Natural killer cell (primary cell): ENCODE measurements at regions not wholly inside any gene's neighbourhood (a gene's known extent, or its start where the extent isn't known, plus 50 kb on each side); places are given as distances from the start of the nearest gene placed in this dataset.

Experiments used
- ATAC-seq, 3 donors: fragments of 150-1000 bp in 2 of 3; fragments of 200-7000 bp in 1 of 3; cut with Tn5 transposase; 1 replicate in 1 of 3; 2 replicates in 2 of 3; pipeline ENCODE4 v1.10.0; 2021; ENCODE audit warnings: mild to moderate bottlenecking in 2 of 3, moderate library complexity in 2 of 3
- DNase-seq, 2 donors: peaks; one replicate each; pipeline versions ENCODE4 v3.0.0 to v3.0.0-alpha.2; 2013 to 2021; ENCODE audit warnings: mixed read lengths in 1 of 2
- H3K27ac ChIP-seq: one replicate; pipeline ENCODE4 v1.5.1; 2013; ENCODE audit warnings: mild to moderate bottlenecking, low read length
- H3K27me3 ChIP-seq: one replicate; pipeline ENCODE4 v1.6.1; 2013; ENCODE audit warnings: low read length; ENCODE audit not compliant: control insufficient read depth, insufficient read depth
- H3K36me3 ChIP-seq: one replicate; pipeline ENCODE4 v1.6.1; 2013; ENCODE audit warnings: low read length; ENCODE audit not compliant: control insufficient read depth, insufficient read depth
- H3K4me1 ChIP-seq: one replicate; pipeline ENCODE4 v1.6.1; 2013; ENCODE audit warnings: low read length; ENCODE audit not compliant: control insufficient read depth, insufficient read depth
- H3K4me3 ChIP-seq: one replicate; pipeline ENCODE4 v1.5.1; 2013; ENCODE audit warnings: low read length
- H3K9me3 ChIP-seq: one replicate; pipeline ENCODE4 v1.6.1; 2013; ENCODE audit warnings: low read length; ENCODE audit not compliant: control insufficient read depth, insufficient read depth
- H3K27ac Mint-ChIP-seq, 2 donors: one replicate each; pipeline ENCODE4 v1.8.0; 2022; ENCODE audit warnings: mild to moderate bottlenecking in 2 of 2, mixed read lengths in 2 of 2, moderate library complexity in 1 of 2
- H3K27me3 Mint-ChIP-seq, 2 donors: one replicate each; pipeline ENCODE4 v1.8.0; 2022; ENCODE audit warnings: low read depth in 2 of 2, mixed read lengths in 2 of 2
- H3K36me3 Mint-ChIP-seq: one replicate; pipeline ENCODE4 v1.8.0; 2022; ENCODE audit warnings: mixed read lengths
- H3K4me1 Mint-ChIP-seq, 2 donors: one replicate each; pipeline ENCODE4 v1.8.0; 2022; ENCODE audit warnings: mixed read lengths in 2 of 2
- H3K4me3 Mint-ChIP-seq: one replicate; pipeline ENCODE4 v1.8.0; 2022; ENCODE audit warnings: mild to moderate bottlenecking, moderate library complexity, mixed read lengths
- H3K9me3 Mint-ChIP-seq, 2 donors: one replicate each; pipeline ENCODE4 v1.8.0; 2022; ENCODE audit warnings: mixed read lengths in 2 of 2
- CTCF ChIP-seq: fragments of 200-600 bp; IDR thresholded peaks from one replicate; pipeline ENCODE4 v1.8.0; 2022; ENCODE audit warnings: antibody characterized with exemption
- WGBS: methylation state at CpG from one replicate; pipeline ENCODE4 v1.1.7; 2013; ENCODE audit warnings: missing lambda C conversion rate; ENCODE audit not compliant: insufficient coverage; 5-methylcytosine and 5-hydroxymethylcytosine counted together
- intact Hi-C: fragments of 100-400 bp; cut with micrococcal nuclease; formaldehyde crosslinking; loops from one replicate; pipeline ENCODE4 v1.14.2; 2022

- no peak for TF ChIP-seq CTCF
- Histone ChIP-seq H3K4me3 (no peak overlapping the region), H3K9me3 (no peaks in the 10 kb centered on the region), H3K36me3 (no peaks in the 10 kb centered on the region), H3K27me3 (no peaks in the 10 kb centered on the region), H3K27ac (no peak overlapping the region), H3K4me1 (no peaks in the 10 kb centered on the region)
- no peak for ATAC-seq
- no peak overlapping the region for H3K4me3 Mint-ChIP-seq
- H3K27me3 Mint-ChIP-seq: no peaks in the 10 kb centered on the region
- intact Hi-C loops: no loop called here
- no peaks in the 10 kb centered on the region for H3K4me1 Mint-ChIP-seq
- no peaks in the 10 kb centered on the region for H3K36me3 Mint-ChIP-seq
- H3K27ac Mint-ChIP-seq: no peak overlapping the region
- H3K9me3 Mint-ChIP-seq: peaks cover 2 to 4% of the 10 kb centered on the region in 2 donors
- no peak for DNase-seq
Measured at GRCh38 chr4:145380123-145380522, 101.5 kb upstream of the SMAD1 start.

GRCh38 chr4:145375416-145375815, 106.2 kb upstream of the SMAD1 start:
- Mint-ChIP-seq H3K4me1 (no peaks in the 10 kb centered on the region), H3K27me3 (no peaks in the 10 kb centered on the region), H3K4me3 (no peak overlapping the region), H3K27ac (no peak overlapping the region), H3K9me3 (peaks cover 0 to 2% of the 10 kb centered on the region in 2 donors), H3K36me3 (no peaks in the 10 kb centered on the region)
- no peaks in the 10 kb centered on the region for H3K9me3 ChIP-seq
- no peaks in the 10 kb centered on the region for H3K36me3 ChIP-seq
- WGBS: 95% methylated on average over 20 of the region's 20 CpGs
- no peaks in the 10 kb centered on the region for H3K27me3 ChIP-seq
- no peak for TF ChIP-seq CTCF
- no peaks in the 10 kb centered on the region for H3K4me1 ChIP-seq
- no peak overlapping the region for H3K27ac ChIP-seq
- ATAC-seq (no peak), DNase-seq (no peak)
- no peak overlapping the region for H3K4me3 ChIP-seq
- intact Hi-C loops: no loop called here

- intact Hi-C loops: no loop called here
- ATAC-seq (no peak), DNase-seq (no peak)
- no peaks in the 10 kb centered on the region for H3K4me1 Mint-ChIP-seq
- Histone ChIP-seq H3K4me3 (no peak overlapping the region), H3K36me3 (no peaks in the 10 kb centered on the region), H3K4me1 (no peaks in the 10 kb centered on the region), H3K27ac (no peak overlapping the region), H3K27me3 (no peaks in the 10 kb centered on the region), H3K9me3 (no peaks in the 10 kb centered on the region)
- H3K4me3 Mint-ChIP-seq: no peak overlapping the region
- no peak for TF ChIP-seq CTCF
- no peak overlapping the region for H3K27ac Mint-ChIP-seq
- H3K27me3 Mint-ChIP-seq: peaks cover 2 to 9% of the 10 kb centered on the region in 2 donors
- peaks cover 0 to 6% of the 10 kb centered on the region in 2 donors for H3K9me3 Mint-ChIP-seq
- H3K36me3 Mint-ChIP-seq: no peaks in the 10 kb centered on the region
- WGBS: 71% methylated on average over 2 of the region's 4 CpGs
Measured at GRCh38 chr4:145352438-145353145, 129.1 kb upstream of the SMAD1 start.

- no peak for ATAC-seq
- no peak for TF ChIP-seq CTCF
- peaks cover 2 to 9% of the 10 kb centered on the region in 2 donors for H3K27me3 Mint-ChIP-seq
- no peak for DNase-seq
- peaks cover 0 to 5% of the 10 kb centered on the region in 2 donors for H3K9me3 Mint-ChIP-seq
- H3K27ac Mint-ChIP-seq: no peak overlapping the region
- no peak overlapping the region for H3K4me3 ChIP-seq
- H3K27me3 ChIP-seq: no peaks in the 10 kb centered on the region
- WGBS: no CpG with 5 or more reads among the region's 1 CpG
- intact Hi-C loops: no loop called here
- no peaks in the 10 kb centered on the region for H3K4me1 ChIP-seq
- H3K4me1 Mint-ChIP-seq: no peaks in the 10 kb centered on the region
- no peaks in the 10 kb centered on the region for H3K36me3 Mint-ChIP-seq
- H3K9me3 ChIP-seq: no peaks in the 10 kb centered on the region
- no peak overlapping the region for H3K4me3 Mint-ChIP-seq
- H3K27ac ChIP-seq: no peak overlapping the region
- H3K36me3 ChIP-seq: no peaks in the 10 kb centered on the region
Measured at GRCh38 chr4:145351922-145352321, 129.7 kb upstream of the SMAD1 start.
